Neural cell (in vitro differentiated cells): ENCODE measurements at regions not wholly inside any gene's neighbourhood (a gene's known extent, or its start where the extent isn't known, plus 50 kb on each side); places are given as distances from the start of the nearest gene placed in this dataset.

ENCODE experiments used
- H2AFZ ChIP-seq: fragments of 200-600, 300-800 bp; sonication (generic), shearing (Covaris generic); 2 replicates; pipeline ENCODE4 v1.6.0; 2014; ENCODE audit warnings: low read depth, mild to moderate bottlenecking, antibody characterized with exemption, low read length, moderate library complexity
- H3F3A ChIP-seq: fragments of 200-600 bp; shearing (Covaris generic); 2 replicates; pipeline ENCODE4 v1.6.1; 2016; ENCODE audit warnings: mild to moderate bottlenecking, moderate library complexity, mixed read lengths, antibody characterized with exemption, low read length; ENCODE audit not compliant: insufficient read depth, poor library complexity, severe bottlenecking
- H3K27ac ChIP-seq: fragments of 200-600, 300-800 bp; sonication (generic), shearing (Covaris generic); 2 replicates; pipeline ENCODE4 v1.5.1; 2014; ENCODE audit warnings: mild to moderate bottlenecking, low read length, moderate library complexity
- H3K27me3 ChIP-seq: fragments of 300-800, 200-600 bp; sonication (generic), shearing (Covaris generic); 2 replicates; pipeline ENCODE4 v1.6.0; 2014; ENCODE audit warnings: mild to moderate bottlenecking, low read depth, low read length, moderate library complexity; ENCODE audit not compliant: insufficient read depth
- H3K36me3 ChIP-seq: fragments of 300-800, 200-600 bp; sonication (generic), shearing (Covaris generic); 2 replicates; pipeline ENCODE4 v1.5.1; 2014; ENCODE audit warnings: mild to moderate bottlenecking, antibody characterized with exemption, low read length, moderate library complexity; ENCODE audit not compliant: insufficient read depth
- H3K4me2 ChIP-seq: fragments of 300-800, 200-600 bp; sonication (generic), shearing (Covaris generic); 2 replicates; pipeline ENCODE4 v1.6.0; 2014; ENCODE audit warnings: mild to moderate bottlenecking, low read length
- H3K4me3 ChIP-seq: fragments of 300-800, 200-600 bp; sonication (generic), shearing (Covaris generic); 2 replicates; pipeline ENCODE4 v1.5.1; 2014; ENCODE audit warnings: mild to moderate bottlenecking, low read length, moderate library complexity
- H3K79me2 ChIP-seq: fragments of 200-600 bp; shearing (Covaris generic); replicated peaks from 2 replicates; pipeline ENCODE4 v1.6.0; 2014; ENCODE audit warnings: mild to moderate bottlenecking, low read length, moderate library complexity; ENCODE audit not compliant: insufficient read depth
- H3K9ac ChIP-seq: fragments of 300-800, 200-600 bp; sonication (generic), shearing (Covaris generic); 2 replicates; pipeline ENCODE4 v1.6.1; 2016; ENCODE audit warnings: mild to moderate bottlenecking, low read length, mixed read lengths
- H3K9me2 ChIP-seq: fragments of 200-600 bp; shearing (Covaris generic); 2 replicates; pipeline ENCODE4 v1.6.1; 2016; ENCODE audit warnings: mild to moderate bottlenecking, low read length, mixed read lengths; ENCODE audit not compliant: insufficient read depth
- H3K9me3 ChIP-seq: fragments of 200-600, 300-800 bp; sonication (generic), shearing (Covaris generic); 2 replicates; pipeline ENCODE4 v1.6.1; 2016; ENCODE audit warnings: mild to moderate bottlenecking, mixed run types, low read length, moderate library complexity, mixed read lengths
- H4K20me1 ChIP-seq: fragments of 200-600 bp; shearing (Covaris generic); 2 replicates; pipeline ENCODE4 v1.6.1; 2016; ENCODE audit warnings: mild to moderate bottlenecking, mixed run types; ENCODE audit not compliant: insufficient read depth
- CTCF ChIP-seq: fragments of 450-650 bp; IDR thresholded peaks from 2 replicates; pipeline ENCODE4 v1.5.1; 2014; ENCODE audit warnings: antibody characterized with exemption, mild to moderate bottlenecking, moderate library complexity; ENCODE audit not compliant: poor library complexity, severe bottlenecking
- EP300 ChIP-seq: fragments of 450-650 bp; conservative IDR thresholded peaks from 2 replicates; pipeline ENCODE4 v1.6.1; 2014; ENCODE audit warnings: antibody characterized with exemption, mild to moderate bottlenecking, moderate library complexity; ENCODE audit not compliant: poor library complexity, severe bottlenecking
- EZH2 ChIP-seq: fragments of 200-600, 300-800 bp; shearing (Covaris generic), sonication (generic); IDR thresholded peaks from 2 replicates; pipeline ENCODE4 v1.6.1; 2014; ENCODE audit warnings: antibody characterized with exemption, low read length, borderline replicate concordance, mild to moderate bottlenecking; ENCODE audit not compliant: insufficient read depth, poor library complexity, severe bottlenecking
- MXI1 ChIP-seq: fragments of 450-650 bp; conservative IDR thresholded peaks from 2 replicates; pipeline ENCODE4 v1.6.1; 2014; ENCODE audit warnings: antibody characterized with exemption, mild to moderate bottlenecking; ENCODE audit not compliant: poor library complexity, severe bottlenecking
- POLR2AphosphoS5 ChIP-seq: IDR thresholded peaks from 2 replicates; pipeline ENCODE4 v1.6.1; 2012
- RAD21 ChIP-seq: fragments of 450-650 bp; conservative IDR thresholded peaks from 2 replicates; pipeline ENCODE4 v1.6.1; 2014; ENCODE audit warnings: antibody characterized with exemption, mild to moderate bottlenecking, moderate library complexity
- REST ChIP-seq: IDR thresholded peaks from 2 replicates; pipeline ENCODE4 v1.6.1; 2012; ENCODE audit warnings: borderline replicate concordance
- SMC3 ChIP-seq: fragments of 450-650 bp; conservative IDR thresholded peaks from 2 replicates; pipeline ENCODE4 v1.6.1; 2014; ENCODE audit warnings: antibody characterized with exemption, mild to moderate bottlenecking, moderate library complexity; ENCODE audit not compliant: poor library complexity
- TAF1 ChIP-seq: IDR thresholded peaks from 2 replicates; pipeline ENCODE4 v1.6.1; 2012; ENCODE audit warnings: low read depth

- TF ChIP-seq REST = no peak
- TF ChIP-seq MXI1 = no peak
- TF ChIP-seq RAD21 = no peak
- TF ChIP-seq CTCF = no peak
- no peak for TF ChIP-seq TAF1
- TF ChIP-seq POLR2AphosphoS5 = no peak
- no peak for TF ChIP-seq SMC3
- no peak for TF ChIP-seq EZH2
- no peak for TF ChIP-seq EP300
- no peaks in the 10 kb centered on the region for H3K79me2 ChIP-seq
- H4K20me1 ChIP-seq = no peaks in the 10 kb centered on the region
- H3K36me3 ChIP-seq = no peaks in the 10 kb centered on the region
- H3K4me3 ChIP-seq = no peak overlapping the region
- H3K9ac ChIP-seq = no peak overlapping the region
- no peak overlapping the region for H3K4me2 ChIP-seq
- no peak overlapping the region for H2AFZ ChIP-seq
- H3K9me3 ChIP-seq = no peaks in the 10 kb centered on the region
- H3F3A ChIP-seq = no peaks in the 10 kb centered on the region
- H3K27me3 ChIP-seq = no peaks in the 10 kb centered on the region
- H3K27ac ChIP-seq = no peak overlapping the region
- H3K9me2 ChIP-seq = no peaks in the 10 kb centered on the region
Measured at GRCh38 chr7:81618396-81619014, 151.3 kb downstream of the HGF start.

GRCh38 chr7:81616951-81617350, 152.9 kb downstream of the HGF start:
- H3K27me3 ChIP-seq = no peaks in the 10 kb centered on the region
- H3K4me2 ChIP-seq = no peak overlapping the region
- no peak overlapping the region for H2AFZ ChIP-seq
- no peaks in the 10 kb centered on the region for H3K79me2 ChIP-seq
- no peaks in the 10 kb centered on the region for H3K9me3 ChIP-seq
- H3K36me3 ChIP-seq = no peaks in the 10 kb centered on the region
- no peak overlapping the region for H3K9ac ChIP-seq
- no peak overlapping the region for H3K27ac ChIP-seq
- TF ChIP-seq SMC3 = no peak
- no peak for TF ChIP-seq MXI1
- no peak for TF ChIP-seq EP300
- no peak overlapping the region for H3K4me3 ChIP-seq
- H3F3A ChIP-seq = no peaks in the 10 kb centered on the region
- no peaks in the 10 kb centered on the region for H4K20me1 ChIP-seq
- no peaks in the 10 kb centered on the region for H3K9me2 ChIP-seq
